A549 (cell line): ENCODE measurements at regions not wholly inside any gene's neighbourhood (a gene's known extent, or its start where the extent isn't known, plus 50 kb on each side); places are given as distances from the start of the nearest gene placed in this dataset.
A peak's percentile ranks its signal among the peaks of the same experiment; 100 is the strongest.
"Not testable (repeated sequence)": the region's sequence is repeated elsewhere in the genome, so short reads cannot be mapped to it uniquely, and the experiment has no call there.

Source experiments
- ATAC-seq, 2 experiments: fragments of 200-7000 bp in 1 of 2; fragments of >200 bp in 1 of 2; cut with Nextera tagmentation in 1 of 2; cut with Tn5 transposase in 1 of 2; 3 replicates each; pipeline versions ENCODE4 v1.8.0 to v1.9.1; 2018 to 2020; ENCODE audit warnings: mild to moderate bottlenecking in 1 of 2, moderate library complexity in 1 of 2
- CTCF ChIA-PET: fragments of 300-600 bp; sonication (Branson Sonifier 250); formaldehyde crosslinking; extraction: SDS; loops from one replicate; lab custom pipeline; 2021; ENCODE audit warnings: antibody characterized with exemption, inconsistent platforms; lab: Yijun Ruan, JAX
- POLR2A ChIA-PET: fragments of 350-600 bp; formaldehyde crosslinking; extraction: SDS; loops from one replicate; lab custom pipeline; 2021; ENCODE audit warnings: antibody characterized with exemption, inconsistent platforms; lab: Yijun Ruan, JAX
- DNase-seq, 2 experiments: peaks; one replicate each; pipeline versions ENCODE4 v3.0.0 to v3.0.0-alpha.2; 2011 to 2016; ENCODE audit warnings: low read depth in 1 of 2, low spot score in 1 of 2
- FAIRE-seq: peaks from 2 replicates; lab custom pipeline; 2011; peaks lifted over from hg19 to GRCh38; lab: Jason Lieb, UNC
- H3K27ac ChIP-seq, 2 experiments: fragments of >200 bp; sonication (Bioruptor Twin); formaldehyde crosslinking; 3 replicates each; pipeline ENCODE4 v1.5.1; 2016 to 2017
- H3K4me1 ChIP-seq: fragments of >200 bp; sonication (Bioruptor Twin); formaldehyde crosslinking; 3 replicates; pipeline ENCODE4 v1.6.1; 2016
- H3K4me2 ChIP-seq: fragments of >200 bp; sonication (Bioruptor Twin); formaldehyde crosslinking; 3 replicates; pipeline ENCODE4 v1.6.1; 2016
- H3K4me3 ChIP-seq: fragments of >200 bp; sonication (Bioruptor Twin); formaldehyde crosslinking; 3 replicates; pipeline ENCODE4 v1.5.1; 2016
- H3K9me3 ChIP-seq: fragments of >200 bp; sonication (Bioruptor Twin); formaldehyde crosslinking; 3 replicates; pipeline ENCODE4 v1.6.1; 2016
- BHLHE40 ChIP-seq: IDR thresholded peaks from 2 replicates; pipeline ENCODE4 v1.6.1; 2012; ENCODE audit warnings: low read depth, low read length, inconsistent platforms
- CBX8 ChIP-seq: fragments of 200-600 bp; sonication (generic); IDR thresholded peaks from 2 replicates; pipeline ENCODE4 v1.6.1; 2016
- CEBPB ChIP-seq, 2 experiments: fragments of >200 bp in 1 of 2; sonication (Bioruptor Twin) in 1 of 2; formaldehyde crosslinking in 1 of 2; IDR thresholded peaks; 2 replicates each; pipeline ENCODE4 v1.6.1; 2012 to 2016
- CHD2 ChIP-seq: fragments of 150-350 bp; IDR thresholded peaks from 2 replicates; pipeline ENCODE4 v1.6.1; 2014; ENCODE audit warnings: low read length; ENCODE audit not compliant: partially characterized antibody
- EHMT2 ChIP-seq: fragments of 200-600 bp; sonication (generic); IDR thresholded peaks from 2 replicates; pipeline ENCODE4 v1.6.1; 2016; ENCODE audit warnings: antibody characterized with exemption, low read depth, mild to moderate bottlenecking, moderate library complexity
- ESRRA ChIP-seq: fragments of 150-350 bp; IDR thresholded peaks from 2 replicates; pipeline ENCODE4 v1.6.1; 2014; ENCODE audit warnings: mild to moderate bottlenecking, low read length, borderline replicate concordance
- FOSL2 ChIP-seq, 2 experiments: fragments of 450-650 bp in 1 of 2; fragments of >200 bp in 1 of 2; sonication (Bioruptor Twin) in 1 of 2; formaldehyde crosslinking; IDR thresholded peaks; 2 replicates each; pipeline versions ENCODE4 v1.5.0 to v1.6.1; 2016 to 2020; ENCODE audit warnings: mild to moderate bottlenecking in 1 of 2, moderate library complexity in 1 of 2
- GATA3 ChIP-seq: IDR thresholded peaks from 2 replicates; pipeline ENCODE4 v1.6.1; 2012; ENCODE audit warnings: borderline replicate concordance
- HOXA7 ChIP-seq: fragments of 250-450 bp; sonication (Bioruptor Pico); IDR thresholded peaks from 2 replicates; pipeline ENCODE4 v1.5.0; 2020; ENCODE audit warnings: mild to moderate bottlenecking, moderate library complexity
- HOXB13 ChIP-seq: fragments of 250-450 bp; sonication (Bioruptor Pico); IDR thresholded peaks from 2 replicates; pipeline ENCODE4 v1.5.0; 2020; ENCODE audit warnings: low read depth, mild to moderate bottlenecking, moderate library complexity
- HOXB5 ChIP-seq: fragments of 250-450 bp; sonication (Bioruptor Pico); IDR thresholded peaks from 2 replicates; pipeline ENCODE4 v1.5.0; 2020; ENCODE audit warnings: mild to moderate bottlenecking, moderate library complexity
- JUNB ChIP-seq: fragments of >200 bp; sonication (Bioruptor Twin); formaldehyde crosslinking; IDR thresholded peaks from 2 replicates; pipeline ENCODE4 v1.6.1; 2016
- MAZ ChIP-seq: fragments of 150-350 bp; IDR thresholded peaks from 2 replicates; pipeline ENCODE4 v1.6.1; 2014; ENCODE audit warnings: antibody characterized with exemption, low read depth, low read length, borderline replicate concordance
- NPAS2 ChIP-seq: fragments of 250-450 bp; sonication (Bioruptor Pico); IDR thresholded peaks from 2 replicates; pipeline ENCODE4 v1.8.0; 2022; ENCODE audit warnings: mild to moderate bottlenecking, moderate library complexity, borderline replicate concordance
- RAD21 ChIP-seq, 2 experiments: fragments of >200 bp in 1 of 2; sonication (Bioruptor Twin) in 1 of 2; formaldehyde crosslinking in 1 of 2; IDR thresholded peaks in 1 of 2; conservative IDR thresholded peaks in 1 of 2; 2 replicates in 1 of 2; 3 replicates in 1 of 2; pipeline ENCODE4 v1.6.1; 2012 to 2018; ENCODE audit warnings: inconsistent platforms in 1 of 2
- RFX5 ChIP-seq: fragments of 450-650 bp; IDR thresholded peaks from 2 replicates; pipeline ENCODE4 v1.7.1; 2014; ENCODE audit warnings: antibody characterized with exemption, mild to moderate bottlenecking, moderate library complexity
- RNF2 ChIP-seq: fragments of 200-600 bp; sonication (generic); IDR thresholded peaks from 2 replicates; pipeline ENCODE4 v1.6.1; 2016; ENCODE audit warnings: low read depth, mild to moderate bottlenecking, antibody characterized with exemption, moderate library complexity, borderline replicate concordance
- ZC3H11A ChIP-seq: fragments of 450-650 bp; IDR thresholded peaks from 2 replicates; pipeline ENCODE4 v1.6.1; 2014; ENCODE audit warnings: antibody characterized with exemption, mild to moderate bottlenecking
- ZFP36 ChIP-seq: fragments of 450-650 bp; IDR thresholded peaks from 2 replicates; pipeline ENCODE4 v1.6.1; 2014; ENCODE audit warnings: borderline replicate concordance; ENCODE audit not compliant: partially characterized antibody
- ZNF302 ChIP-seq: fragments of 250-450 bp; sonication (Bioruptor Pico); IDR thresholded peaks from 2 replicates; pipeline ENCODE4 v1.9.0; 2021; ENCODE audit warnings: inconsistent platforms, mild to moderate bottlenecking, moderate library complexity
- ZSCAN20 ChIP-seq: fragments of 250-450 bp; sonication (Bioruptor Pico); IDR thresholded peaks from 2 replicates; pipeline ENCODE4 v1.8.0; 2022; ENCODE audit warnings: mild to moderate bottlenecking, moderate library complexity
- WGBS: methylation state at CpG from one replicate; pipeline ENCODE4 v1.1.6; 2017; ENCODE audit errors: missing lambda C conversion rate; 5-methylcytosine and 5-hydroxymethylcytosine counted together
- TF ChIP-seq, protein P1 (sequence below): IDR thresholded peaks from 2 replicates; pipeline ENCODE4 v1.6.1; 2012; ENCODE audit warnings: low read depth, borderline replicate concordance
- TF ChIP-seq, protein P2 (sequence below): IDR thresholded peaks from 2 replicates; pipeline ENCODE4 v1.6.1; 2012

DNA sequence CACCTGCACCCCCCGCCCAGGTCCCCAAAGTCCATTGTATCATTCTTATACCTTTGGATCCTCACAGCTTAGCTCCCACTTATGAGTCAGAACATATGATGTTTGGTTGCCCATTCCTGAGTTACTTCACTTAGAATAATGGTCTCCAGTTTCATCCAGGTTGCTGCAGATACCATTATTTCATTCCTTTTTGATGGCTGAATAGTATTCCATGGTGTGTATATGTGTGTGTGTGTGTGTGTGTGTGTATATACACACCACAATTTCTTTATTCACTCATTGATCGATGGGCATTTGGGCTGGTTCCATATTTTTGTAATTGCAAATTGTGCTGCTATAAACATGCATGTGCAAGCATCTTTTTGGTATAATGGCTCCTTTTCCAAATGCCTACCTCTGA lies 125.4 kb downstream of the UTRN start:
- H3K4me2 ChIP-seq, POLR2A ChIA-PET, ATAC-seq, H3K27ac ChIP-seq, CTCF ChIA-PET, H3K4me3 ChIP-seq, DNase-seq, FAIRE-seq, H3K9me3 ChIP-seq: not testable (repeated sequence)
- peaks cover 41% of the 10 kb centered on the region for H3K4me1 ChIP-seq
- WGBS = 96% methylated on average over 2 of the region's 2 CpGs

DNA sequence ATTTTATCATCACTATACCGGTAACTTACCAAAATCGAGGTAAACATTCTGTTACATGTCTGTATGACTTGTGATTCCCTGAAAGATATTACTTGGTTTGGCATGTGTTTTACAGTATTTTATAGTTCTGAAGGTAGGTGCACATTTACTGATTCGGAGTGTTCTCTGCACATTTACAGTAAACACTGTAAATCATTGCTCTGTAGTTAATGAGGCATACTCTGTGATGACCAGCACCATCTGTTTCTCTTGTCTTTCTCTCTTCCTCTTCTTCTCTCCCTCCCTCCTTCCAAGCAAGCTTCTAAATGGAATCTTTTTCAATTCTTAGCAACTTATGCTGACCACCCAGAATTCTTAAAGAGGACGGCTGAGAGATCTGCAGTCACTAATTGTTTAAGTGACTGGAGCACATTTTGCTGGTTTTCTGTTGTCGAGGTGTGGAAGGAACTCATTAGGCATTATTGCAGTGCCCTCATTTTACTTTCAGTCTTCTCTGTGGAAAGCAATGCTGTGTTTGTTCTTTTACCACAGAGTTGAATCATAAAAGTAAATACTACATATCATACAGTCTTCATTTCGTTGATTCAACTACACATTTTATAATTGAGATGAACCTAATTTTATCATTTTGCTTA lies 126.5 kb downstream of the UTRN start:
- ChIA-PET POLR2A (no interaction called here), CTCF (no interaction called here)
- Histone ChIP-seq H3K4me3 (no peak overlapping the region), H3K27ac (peak overlapping the region; percentile 24 to 72; a peak in 3 of 6 replicates), H3K9me3 (no peaks in the 10 kb centered on the region), H3K4me2 (peak overlapping the region; percentile 74), H3K4me1 (peaks cover 52% of the 10 kb centered on the region)
- TF ChIP-seq, protein P1, sequence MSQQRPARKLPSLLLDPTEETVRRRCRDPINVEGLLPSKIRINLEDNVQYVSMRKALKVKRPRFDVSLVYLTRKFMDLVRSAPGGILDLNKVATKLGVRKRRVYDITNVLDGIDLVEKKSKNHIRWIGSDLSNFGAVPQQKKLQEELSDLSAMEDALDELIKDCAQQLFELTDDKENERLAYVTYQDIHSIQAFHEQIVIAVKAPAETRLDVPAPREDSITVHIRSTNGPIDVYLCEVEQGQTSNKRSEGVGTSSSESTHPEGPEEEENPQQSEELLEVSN = no peak
- TF ChIP-seq, protein P2, sequence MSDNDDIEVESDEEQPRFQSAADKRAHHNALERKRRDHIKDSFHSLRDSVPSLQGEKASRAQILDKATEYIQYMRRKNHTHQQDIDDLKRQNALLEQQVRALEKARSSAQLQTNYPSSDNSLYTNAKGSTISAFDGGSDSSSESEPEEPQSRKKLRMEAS = no peak
- TF ChIP-seq FOSL2 (IDR thresholded peaks at IDR 0.05) (no peak), FOSL2 (CRISPR knock-in tag; IDR thresholded peaks at IDR 0.05) (0 out of 2 replicates have a peak, but pooled peaks have one; percentile 16)
- DNase-seq (no peak), ATAC-seq (no peak), FAIRE-seq (no peak)
- WGBS = 21% methylated on average over 6 of the region's 6 CpGs

DNA sequence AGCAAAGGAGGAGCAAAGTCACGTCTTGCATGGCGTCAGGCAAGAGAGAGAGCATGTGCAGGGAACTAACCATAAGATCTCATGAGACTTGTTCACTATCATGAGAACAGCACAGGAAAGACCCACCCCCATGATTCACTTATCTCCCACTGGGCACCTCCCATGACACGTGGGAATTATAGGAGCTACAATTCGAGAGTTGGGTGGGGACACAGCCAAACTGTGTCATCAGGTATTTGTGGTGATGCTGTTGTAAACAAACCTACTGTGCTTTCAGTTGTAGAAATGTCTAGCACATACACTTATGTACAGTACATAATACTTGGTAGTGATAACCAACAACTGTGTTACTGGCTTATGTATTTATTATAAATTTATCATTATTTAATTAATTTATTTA lies 128.3 kb downstream of the UTRN start:
- no peak for TF ChIP-seq ESRRA
- no peak for TF ChIP-seq FOSL2 (IDR thresholded peaks at IDR 0.05)
- no peak for TF ChIP-seq FOSL2 (CRISPR knock-in tag; IDR thresholded peaks at IDR 0.05)
- TF ChIP-seq ZSCAN20 (CRISPR knock-in tag) = no peak
- TF ChIP-seq ZFP36 = no peak
- no peak for TF ChIP-seq HOXB5 (CRISPR knock-in tag)
- no peak for TF ChIP-seq ZNF302 (CRISPR knock-in tag)
- TF ChIP-seq RFX5 = no peak
- no peak for TF ChIP-seq HOXA7 (CRISPR knock-in tag)
- no peak for TF ChIP-seq BHLHE40
- no peak for TF ChIP-seq ZC3H11A
- TF ChIP-seq NPAS2 (CRISPR knock-in tag) = no peak
- no peak for TF ChIP-seq GATA3
- no peak for TF ChIP-seq HOXB13
- no peak for TF ChIP-seq CHD2
- no peak for TF ChIP-seq MAZ
- ChIA-PET POLR2A (no interaction called here), CTCF (no interaction called here)
- H3K9me3 ChIP-seq = no peaks in the 10 kb centered on the region
- ATAC-seq (no peak), FAIRE-seq (no peak), DNase-seq (peak in 1 of 2 experiments; percentile 51)
- H3K27ac ChIP-seq = peak overlapping the region in 1 of 2 experiments; percentile 57; a peak in 3 of 6 replicates
- H3K4me3 ChIP-seq = no peak overlapping the region
- peaks cover 56% of the 10 kb centered on the region for H3K4me1 ChIP-seq
- 39% methylated on average over 4 of the region's 4 CpGs for WGBS
- no peak overlapping the region for H3K4me2 ChIP-seq

GRCh38 chr6:144415014-144415413 lies 129.9 kb downstream of the UTRN start:
- ATAC-seq (peak; percentile 82 to 92), FAIRE-seq (no peak), DNase-seq (peak; percentile 21 to 80)
- peak overlapping the region; percentile 83 for H3K4me2 ChIP-seq
- ChIA-PET CTCF (no interaction called here), POLR2A (interaction anchor here (0.5 kb wide), 1 partner anchor 1400 kb away, joined by 3 read pairs; the partner anchor contains the start of gene FBXO30)
- H3K4me3 ChIP-seq = 0 out of 3 replicates have a peak overlapping the region, but pooled peaks have one; percentile 24
- 3% methylated on average over 3 of the region's 3 CpGs for WGBS
- peak overlapping the region; percentile 51 to 80 for H3K27ac ChIP-seq
- H3K9me3 ChIP-seq = no peaks in the 10 kb centered on the region
- peaks cover 56% of the 10 kb centered on the region for H3K4me1 ChIP-seq
- TF ChIP-seq JUNB = peak; percentile 63
- TF ChIP-seq GATA3 = peak; percentile 60; the same call in 1 of the 2 replicates
- no peak for TF ChIP-seq EHMT2
- no peak for TF ChIP-seq RFX5
- TF ChIP-seq, protein P1 = no peak
- no peak for TF ChIP-seq RNF2
- TF ChIP-seq CBX8 = no peak
- TF ChIP-seq, protein P2 = 0 out of 2 replicates have a peak, but pooled peaks have one; percentile 22
- TF ChIP-seq RAD21 (conservative IDR thresholded peaks at IDR 0.05 in 1 of 2, IDR thresholded peaks at IDR 0.05 in 1 of 2) = 0 out of 5 replicates have a peak, but pooled peaks of 1 of the 2 experiments have one; percentile 15
- TF ChIP-seq MAZ = no peak
- TF ChIP-seq CEBPB (IDR thresholded peaks at IDR 0.05) = peak; percentile 41 to 87; a peak in 2 of 4 replicates
- TF ChIP-seq FOSL2 (IDR thresholded peaks at IDR 0.05) = peak; percentile 46; the same call in 1 of the 2 replicates
- TF ChIP-seq FOSL2 (CRISPR knock-in tag; IDR thresholded peaks at IDR 0.05) = peak; percentile 92
- TF ChIP-seq NPAS2 (CRISPR knock-in tag) = no peak
